Calu3 (cell line): ENCODE measurements at regions not wholly inside any gene's neighbourhood (a gene's known extent, or its start where the extent isn't known, plus 50 kb on each side); places are given as distances from the start of the nearest gene placed in this dataset.

Experiments
- BruUV-seq: library from RNA; stranded (reverse); fragments of 400-500 nt; replicated peaks from 2 replicates; lab custom pipeline; 2021; lab: Mats Ljungman, UMichigan
- CTCF ChIA-PET: fragments of 300-600 bp; sonication (Branson Sonifier 250); formaldehyde crosslinking; loops from one replicate; lab custom pipeline; 2022; ENCODE audit warnings: antibody characterized with exemption; lab: Charles Lee
- DNase-seq: peaks from one replicate; pipeline ENCODE4 v3.0.0; 2022
- H3K27ac Mint-ChIP-seq: one replicate; pipeline ENCODE4 v1.8.0; 2022; ENCODE audit warnings: mixed read lengths; ENCODE audit not compliant: unreplicated experiment
- H3K27me3 Mint-ChIP-seq: one replicate; pipeline ENCODE4 v1.8.0; 2022; ENCODE audit warnings: mixed read lengths; ENCODE audit not compliant: unreplicated experiment
- H3K36me3 Mint-ChIP-seq: one replicate; pipeline ENCODE4 v1.8.0; 2022; ENCODE audit warnings: mild to moderate bottlenecking, moderate library complexity, mixed read lengths; ENCODE audit not compliant: insufficient read depth, unreplicated experiment
- H3K4me1 Mint-ChIP-seq: one replicate; pipeline ENCODE4 v1.8.0; 2022; ENCODE audit warnings: mild to moderate bottlenecking, low read depth, mixed read lengths; ENCODE audit not compliant: unreplicated experiment
- H3K4me3 Mint-ChIP-seq: one replicate; pipeline ENCODE4 v1.8.0; 2022; ENCODE audit warnings: mild to moderate bottlenecking, low read depth, moderate library complexity, mixed read lengths; ENCODE audit not compliant: unreplicated experiment
- H3K9me3 Mint-ChIP-seq: one replicate; pipeline ENCODE4 v1.8.0; 2022; ENCODE audit warnings: low read depth, mixed read lengths; ENCODE audit not compliant: unreplicated experiment
- CTCF ChIP-seq: fragments of 200-600 bp; IDR thresholded peaks from one replicate; pipeline ENCODE4 v1.8.0; 2022; ENCODE audit warnings: antibody characterized with exemption; ENCODE audit not compliant: unreplicated experiment
- intact Hi-C: fragments of 100-400 bp; cut with micrococcal nuclease; formaldehyde crosslinking; loops from one replicate; pipeline ENCODE4 v1.10.0; 2022; ENCODE audit not compliant: unreplicated experiment

DNA sequence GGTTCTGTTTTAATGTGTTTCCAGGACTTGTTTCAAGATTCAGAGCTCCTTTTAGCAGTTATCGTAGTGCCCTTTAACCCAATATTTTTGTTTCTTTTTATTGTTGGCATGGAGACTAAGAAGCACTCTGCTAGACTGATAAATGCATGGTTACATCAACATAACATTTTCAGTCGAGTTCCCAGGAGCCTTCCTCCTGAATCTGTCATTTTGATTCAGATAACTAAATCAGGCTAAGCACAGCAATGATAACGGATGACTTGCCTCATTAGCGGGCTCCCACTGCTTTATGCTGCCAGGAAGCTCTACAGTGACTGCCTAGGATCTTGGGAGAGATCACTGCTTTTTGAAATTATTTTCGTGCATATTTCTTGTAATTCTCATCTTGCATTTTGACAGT lies 772.8 kb upstream of the GJE1 start:
- H3K36me3 Mint-ChIP-seq, result no peaks in the 10 kb centered on the region
- no peak overlapping the region for H3K27ac Mint-ChIP-seq
- intact Hi-C loops, result no loop called here
- no peaks in the 10 kb centered on the region for H3K9me3 Mint-ChIP-seq
- no peak for DNase-seq
- no peaks in the 10 kb centered on the region for H3K27me3 Mint-ChIP-seq
- CTCF ChIA-PET, result no interaction called here
- no peak for TF ChIP-seq CTCF
- H3K4me1 Mint-ChIP-seq, result no peaks in the 10 kb centered on the region
- no peak overlapping the region for H3K4me3 Mint-ChIP-seq
- BruUV-seq, result no TSS peak

DNA sequence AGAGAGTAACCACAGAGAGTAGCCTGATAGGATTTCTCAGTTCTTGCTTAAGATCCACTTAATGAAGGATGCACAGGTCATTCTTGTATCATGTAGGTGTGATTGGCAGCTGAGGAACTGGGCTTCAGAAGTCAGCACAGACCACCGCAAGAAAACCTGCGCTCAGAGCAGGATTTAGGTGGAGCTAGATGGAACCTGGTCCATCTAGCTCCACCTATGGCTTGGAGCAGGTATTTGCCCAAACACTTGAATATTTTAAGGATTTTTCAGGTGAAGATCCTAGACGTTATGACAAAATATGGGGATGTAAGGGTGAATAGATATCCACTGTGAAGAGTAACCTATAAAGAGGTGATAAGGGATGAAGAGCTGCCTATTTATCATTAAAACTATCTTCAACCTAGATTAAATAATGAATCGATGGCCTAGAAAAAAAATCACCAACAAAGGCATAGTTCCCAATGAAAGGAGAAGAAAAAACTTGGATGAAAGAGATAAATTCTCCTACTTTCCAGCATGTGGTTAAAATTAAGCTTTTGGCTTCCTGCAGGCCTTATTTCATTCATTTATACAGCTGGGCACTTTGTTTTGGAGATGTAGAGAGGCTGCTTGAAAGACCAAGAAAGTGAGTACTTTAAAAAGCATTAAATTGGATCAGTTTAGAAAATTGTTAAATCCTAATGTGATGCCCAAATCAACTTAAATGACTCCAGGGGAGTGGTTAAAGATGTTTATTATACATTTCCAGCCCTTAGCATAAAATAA lies 778.4 kb upstream of the GJE1 start:
- no peak for TF ChIP-seq CTCF
- Mint-ChIP-seq H3K4me3 (no peak overlapping the region), H3K27ac (no peak overlapping the region), H3K27me3 (no peaks in the 10 kb centered on the region), H3K36me3 (no peaks in the 10 kb centered on the region), H3K9me3 (no peaks in the 10 kb centered on the region), H3K4me1 (no peaks in the 10 kb centered on the region)
- intact Hi-C loops, result no loop called here
- no TSS peak for BruUV-seq
- CTCF ChIA-PET, result no interaction called here
- DNase-seq, result no peak

- Mint-ChIP-seq H3K27ac (no peak overlapping the region), H3K27me3 (no peaks in the 10 kb centered on the region), H3K36me3 (no peaks in the 10 kb centered on the region), H3K4me3 (no peak overlapping the region), H3K4me1 (no peaks in the 10 kb centered on the region), H3K9me3 (no peaks in the 10 kb centered on the region)
- intact Hi-C loops, result no loop called here
- CTCF ChIA-PET, result no interaction called here
- no peak for DNase-seq
- BruUV-seq, result no TSS peak
- no peak for TF ChIP-seq CTCF
These were observed 781.0 kb upstream of the GJE1 start for GRCh38 chr6:141351721-141352120.

GRCh38 chr6:141349710-141350109 lies 783.0 kb upstream of the GJE1 start:
- no TSS peak for BruUV-seq
- no peak overlapping the region for H3K27ac Mint-ChIP-seq
- no peak overlapping the region for H3K4me3 Mint-ChIP-seq
- DNase-seq, result no peak
- no peak for TF ChIP-seq CTCF
- no peaks in the 10 kb centered on the region for H3K9me3 Mint-ChIP-seq
- intact Hi-C loops, result no loop called here
- H3K4me1 Mint-ChIP-seq, result no peaks in the 10 kb centered on the region
- H3K27me3 Mint-ChIP-seq, result no peaks in the 10 kb centered on the region
- CTCF ChIA-PET, result no interaction called here
- H3K36me3 Mint-ChIP-seq, result no peaks in the 10 kb centered on the region
